Testis (tissue), 2 donors: ENCODE measurements at regions not wholly inside any gene's neighbourhood (a gene's known extent, or its start where the extent isn't known, plus 50 kb on each side); places are given as distances from the start of the nearest gene placed in this dataset.

Experiments used
- DNase-seq: peaks from one replicate; pipeline ENCODE4 v3.0.0-alpha.2; 2019
- H3K27ac ChIP-seq, 2 donors: fragments of 200-600 bp; sonication (generic); one replicate each; pipeline ENCODE4 v1.5.1; 2019
- H3K27me3 ChIP-seq: fragments of 200-600 bp; sonication (generic); one replicate; pipeline ENCODE4 v1.5.1; 2019
- H3K36me3 ChIP-seq: fragments of 200-600 bp; sonication (generic); one replicate; pipeline ENCODE4 v1.5.1; 2017; ENCODE audit warnings: low read depth; ENCODE audit errors: missing control alignments
- H3K4me1 ChIP-seq: fragments of 200-600 bp; sonication (generic); one replicate; pipeline ENCODE4 v1.5.1; 2019
- H3K4me3 ChIP-seq, 2 donors: fragments of 200-600 bp; sonication (generic); one replicate each; pipeline ENCODE4 v1.5.1; 2017 to 2019
- H3K9me3 ChIP-seq: fragments of 200-600 bp; sonication (generic); one replicate; pipeline ENCODE4 v1.5.1; 2017
- POLR2A ChIP-seq: fragments of 450-650 bp; IDR thresholded peaks from one replicate; pipeline ENCODE4 v1.6.1; 2017; ENCODE audit warnings: antibody characterized with exemption, mild to moderate bottlenecking, moderate library complexity
- whole genome bisulfite sequencing, 2 donors: methylation state at CpG; one replicate each; pipeline ENCODE4 v1.1.5; 2018; 5-methylcytosine and 5-hydroxymethylcytosine counted together
- intact Hi-C: fragments of 100-400 bp; cut with DNase I; formaldehyde crosslinking; loops from one replicate; pipeline ENCODE4 v1.15.1; 2023; ENCODE audit warnings: low total_unique reads
- TF ChIP-seq, protein P1 (sequence below), 3 experiments: fragments of 450-650 bp in 2 of 3; fragments of 200-600 bp in 1 of 3; sonication (generic) in 1 of 3; IDR thresholded peaks; one replicate each; pipeline ENCODE4 v1.5.1; 2016 to 2019; ENCODE audit warnings: antibody characterized with exemption in 3 of 3, mild to moderate bottlenecking in 2 of 3, moderate library complexity in 1 of 3

DNA sequence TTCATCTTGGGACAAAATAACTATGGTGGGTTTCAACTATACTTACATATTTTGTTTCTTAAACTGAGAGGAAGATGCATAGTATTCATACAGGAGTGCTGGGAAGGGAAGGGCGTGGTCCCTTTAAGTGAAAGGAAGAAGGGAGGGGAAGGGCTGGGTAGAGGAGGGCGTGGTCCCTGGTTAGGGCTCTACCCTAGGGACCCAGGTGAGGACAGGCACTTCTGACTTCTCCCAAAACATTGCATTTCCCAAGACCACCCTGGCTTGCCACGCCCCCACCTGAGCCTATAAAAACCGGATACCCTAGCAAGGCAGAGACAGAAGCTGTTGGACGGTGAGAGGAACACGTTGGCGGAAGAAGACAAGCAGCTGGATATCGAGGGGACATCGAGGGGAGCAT is 157.6 kb upstream of the PLXNA4 start:
- TF ChIP-seq POLR2A = no peak
- TF ChIP-seq, protein P1, sequence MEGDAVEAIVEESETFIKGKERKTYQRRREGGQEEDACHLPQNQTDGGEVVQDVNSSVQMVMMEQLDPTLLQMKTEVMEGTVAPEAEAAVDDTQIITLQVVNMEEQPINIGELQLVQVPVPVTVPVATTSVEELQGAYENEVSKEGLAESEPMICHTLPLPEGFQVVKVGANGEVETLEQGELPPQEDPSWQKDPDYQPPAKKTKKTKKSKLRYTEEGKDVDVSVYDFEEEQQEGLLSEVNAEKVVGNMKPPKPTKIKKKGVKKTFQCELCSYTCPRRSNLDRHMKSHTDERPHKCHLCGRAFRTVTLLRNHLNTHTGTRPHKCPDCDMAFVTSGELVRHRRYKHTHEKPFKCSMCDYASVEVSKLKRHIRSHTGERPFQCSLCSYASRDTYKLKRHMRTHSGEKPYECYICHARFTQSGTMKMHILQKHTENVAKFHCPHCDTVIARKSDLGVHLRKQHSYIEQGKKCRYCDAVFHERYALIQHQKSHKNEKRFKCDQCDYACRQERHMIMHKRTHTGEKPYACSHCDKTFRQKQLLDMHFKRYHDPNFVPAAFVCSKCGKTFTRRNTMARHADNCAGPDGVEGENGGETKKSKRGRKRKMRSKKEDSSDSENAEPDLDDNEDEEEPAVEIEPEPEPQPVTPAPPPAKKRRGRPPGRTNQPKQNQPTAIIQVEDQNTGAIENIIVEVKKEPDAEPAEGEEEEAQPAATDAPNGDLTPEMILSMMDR (IDR thresholded peaks at IDR 0.05) = no peak
- intact Hi-C loops = no loop called here
- 81 to 87% methylated on average over 9 of the region's 9 CpGs for WGBS, 2 donors
- Histone ChIP-seq H3K36me3 (no peaks in the 10 kb centered on the region), H3K4me3 (peak overlapping the region in 1 of 2 donors; percentile 29), H3K27me3 (no peaks in the 10 kb centered on the region), H3K9me3 (no peaks in the 10 kb centered on the region), H3K27ac (no peak overlapping the region), H3K4me1 (no peaks in the 10 kb centered on the region)
- DNase-seq = peak; percentile 17

DNA sequence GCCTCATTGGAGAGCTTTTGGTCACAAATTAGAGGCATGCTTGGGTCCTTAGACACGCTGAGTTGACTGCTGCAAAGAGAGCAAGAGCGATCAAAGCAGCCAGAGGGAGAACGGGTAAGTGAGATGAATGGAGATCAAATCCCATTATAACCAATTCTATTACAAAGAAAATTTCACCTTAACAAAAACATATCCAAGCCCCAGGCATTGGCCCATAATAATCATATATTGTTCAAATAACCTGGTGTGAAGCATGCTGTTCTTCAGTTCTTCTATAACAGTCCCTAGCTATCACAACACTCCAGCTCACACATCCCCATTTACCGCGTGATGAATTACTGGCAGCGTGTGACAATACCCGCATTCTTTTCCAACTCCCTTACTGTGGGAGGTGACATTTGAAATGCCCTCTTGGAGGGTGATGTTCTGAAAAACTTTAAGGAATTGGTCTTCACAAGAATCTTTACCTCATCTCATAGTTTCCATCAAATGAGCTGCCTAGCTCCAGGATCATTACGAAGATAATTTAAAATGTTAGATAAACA is 156.1 kb upstream of the PLXNA4 start:
- H3K36me3 ChIP-seq = no peaks in the 10 kb centered on the region
- no peak for DNase-seq
- no peak overlapping the region for H3K4me3 ChIP-seq
- WGBS, 2 donors = 71 to 72% methylated on average over 8 of the region's 8 CpGs
- H3K9me3 ChIP-seq = no peaks in the 10 kb centered on the region
- TF ChIP-seq POLR2A = no peak
- TF ChIP-seq, protein P1 (IDR thresholded peaks at IDR 0.05) = no peak
- no peaks in the 10 kb centered on the region for H3K27me3 ChIP-seq
- intact Hi-C loops = no loop called here
- no peaks in the 10 kb centered on the region for H3K4me1 ChIP-seq
- no peak overlapping the region for H3K27ac ChIP-seq

DNA sequence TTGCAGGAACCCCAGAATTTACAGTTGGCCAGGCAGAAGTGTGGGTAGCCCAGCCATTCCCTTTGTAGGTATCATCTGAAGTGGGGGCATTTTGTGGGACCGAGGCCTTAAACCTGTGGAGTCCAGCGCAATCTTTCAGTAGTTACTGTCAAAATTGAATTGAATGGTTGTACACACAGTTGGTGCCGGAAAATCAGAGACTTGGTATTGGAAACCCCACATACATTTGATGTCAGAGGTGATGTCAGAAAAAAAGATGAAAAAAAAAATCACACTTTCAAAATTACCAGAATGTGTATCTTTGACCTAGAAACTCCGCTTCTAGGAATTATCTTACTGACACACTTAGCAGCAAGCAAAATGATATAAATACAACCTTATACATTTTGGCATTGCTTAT is 153.8 kb upstream of the PLXNA4 start:
- intact Hi-C loops = no loop called here
- Histone ChIP-seq H3K4me3 (no peak overlapping the region), H3K4me1 (no peaks in the 10 kb centered on the region), H3K9me3 (no peaks in the 10 kb centered on the region), H3K36me3 (no peaks in the 10 kb centered on the region), H3K27me3 (no peaks in the 10 kb centered on the region), H3K27ac (no peak overlapping the region)
- 94 to 97% methylated on average over 4 of the region's 4 CpGs for WGBS, 2 donors
- TF ChIP-seq POLR2A = no peak
- TF ChIP-seq, protein P1 (IDR thresholded peaks at IDR 0.05) = no peak
- DNase-seq = no peak

DNA sequence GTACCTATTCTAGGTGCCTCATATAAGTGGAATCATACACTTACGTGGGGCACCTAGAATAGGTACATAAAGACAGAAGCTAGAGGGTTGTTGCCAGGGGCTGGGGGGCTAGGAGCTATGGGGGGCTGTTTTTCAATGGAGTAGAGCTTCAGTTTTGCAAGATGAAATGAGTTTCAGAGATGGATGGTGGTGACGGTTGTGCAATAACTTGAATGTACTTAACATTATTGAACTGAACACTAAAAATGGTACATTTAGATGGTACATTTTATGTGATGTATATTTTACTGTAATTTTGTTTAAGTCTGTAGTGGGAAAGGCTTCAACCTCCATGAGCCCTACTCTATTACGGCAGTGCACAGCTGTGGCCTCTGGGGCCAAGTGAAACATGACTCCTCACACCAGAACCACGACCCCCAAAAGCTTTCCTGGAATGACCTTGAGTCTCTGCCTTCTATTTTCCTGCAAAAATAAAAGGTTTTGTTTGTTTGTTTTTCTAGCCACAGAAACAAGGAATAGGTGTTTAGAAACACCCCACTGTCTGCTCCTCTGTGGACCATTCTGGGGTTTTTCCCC is 147.3 kb upstream of the PLXNA4 start:
- H3K4me1 ChIP-seq = no peaks in the 10 kb centered on the region
- no peaks in the 10 kb centered on the region for H3K9me3 ChIP-seq
- DNase-seq = no peak
- no peak overlapping the region for H3K27ac ChIP-seq
- H3K4me3 ChIP-seq = no peak overlapping the region
- no peaks in the 10 kb centered on the region for H3K36me3 ChIP-seq
- TF ChIP-seq POLR2A = no peak
- TF ChIP-seq, protein P1 (IDR thresholded peaks at IDR 0.05) = no peak
- WGBS, 2 donors = 58 to 68% methylated on average over 4 of the region's 4 CpGs
- intact Hi-C loops = no loop called here
- H3K27me3 ChIP-seq = no peaks in the 10 kb centered on the region

DNA sequence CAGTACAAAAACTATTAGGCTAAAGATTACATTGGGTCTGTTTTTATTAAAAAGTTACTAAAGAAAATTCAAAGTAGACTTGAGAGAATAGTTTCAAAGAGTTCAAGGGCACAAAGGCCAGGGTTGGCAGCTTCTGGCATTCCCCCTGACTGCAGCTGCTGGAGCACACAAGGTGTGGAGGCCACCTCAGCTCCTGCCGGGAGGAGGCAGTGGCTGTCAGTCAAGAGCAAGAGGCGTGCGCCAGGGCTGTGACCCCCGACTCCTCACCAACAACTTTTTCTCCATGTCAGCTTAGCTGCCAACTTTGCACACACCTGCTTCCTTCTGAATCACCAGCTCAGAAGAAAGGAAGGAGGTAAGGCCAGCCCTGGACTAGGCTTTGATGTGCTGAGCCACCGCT is 144.6 kb upstream of the PLXNA4 start:
- no peak for DNase-seq
- intact Hi-C loops = no loop called here
- WGBS, 2 donors = 70 to 78% methylated on average over 5 of the region's 5 CpGs
- Histone ChIP-seq H3K27me3 (no peaks in the 10 kb centered on the region), H3K9me3 (no peaks in the 10 kb centered on the region), H3K4me1 (no peaks in the 10 kb centered on the region), H3K36me3 (no peaks in the 10 kb centered on the region), H3K27ac (no peak overlapping the region), H3K4me3 (no peak overlapping the region)
- TF ChIP-seq POLR2A = no peak
- TF ChIP-seq, protein P1 (IDR thresholded peaks at IDR 0.05) = no peak
